Panc1 (cell line): ENCODE measurements at regions not wholly inside any gene's neighbourhood (a gene's known extent, or its start where the extent isn't known, plus 50 kb on each side); places are given as distances from the start of the nearest gene placed in this dataset.

Experiments
- POLR2AphosphoS5 ChIP-seq: IDR thresholded peaks from 2 replicates; pipeline ENCODE4 v1.6.1; 2012; ENCODE audit warnings: mild to moderate bottlenecking, low read depth, low read length, moderate library complexity
- SIN3A ChIP-seq: IDR thresholded peaks from 2 replicates; pipeline ENCODE4 v1.6.1; 2012; ENCODE audit warnings: low read depth, mild to moderate bottlenecking, low read length, moderate library complexity, borderline replicate concordance; ENCODE audit not compliant: insufficient read depth
- TCF7L2 ChIP-seq: IDR thresholded peaks from 2 replicates; pipeline ENCODE4 v1.6.1; 2011; ENCODE audit warnings: mild to moderate bottlenecking, low read depth, low read length, inconsistent platforms
- TF ChIP-seq, protein P1 (sequence below): fragments of 450-650 bp; IDR thresholded peaks from 2 replicates; pipeline ENCODE4 v1.5.1; 2017; ENCODE audit warnings: mild to moderate bottlenecking
- TF ChIP-seq, protein P2 (sequence below), 2 experiments: IDR thresholded peaks; 2 replicates each; pipeline ENCODE4 v1.6.1; 2011 to 2012; ENCODE audit warnings: low read depth in 2 of 2, control low read depth in 1 of 2, low read length in 1 of 2, mild to moderate bottlenecking in 1 of 2, moderate library complexity in 1 of 2; ENCODE audit not compliant: insufficient read depth in 1 of 2

DNA sequence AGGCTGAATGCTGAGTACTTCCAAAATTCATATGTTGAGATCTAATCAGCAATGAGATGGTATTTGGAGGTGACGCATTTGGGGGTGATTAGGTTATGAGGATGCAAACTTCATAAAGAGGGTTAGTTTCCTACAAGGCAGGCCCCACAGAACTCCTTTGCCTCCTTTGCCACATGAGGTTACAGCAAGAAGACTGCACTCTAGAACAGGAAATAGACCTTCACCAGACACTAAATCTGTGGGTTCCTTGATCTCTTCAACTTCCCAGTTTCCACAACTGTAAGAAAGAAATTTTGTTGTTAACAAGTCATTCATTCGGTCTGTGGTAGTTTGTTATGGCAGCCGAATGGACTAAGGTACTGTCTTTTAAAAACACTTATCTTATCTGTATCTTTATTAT is 681.9 kb upstream of the HS3ST1 start:
- TF ChIP-seq, protein P1, sequence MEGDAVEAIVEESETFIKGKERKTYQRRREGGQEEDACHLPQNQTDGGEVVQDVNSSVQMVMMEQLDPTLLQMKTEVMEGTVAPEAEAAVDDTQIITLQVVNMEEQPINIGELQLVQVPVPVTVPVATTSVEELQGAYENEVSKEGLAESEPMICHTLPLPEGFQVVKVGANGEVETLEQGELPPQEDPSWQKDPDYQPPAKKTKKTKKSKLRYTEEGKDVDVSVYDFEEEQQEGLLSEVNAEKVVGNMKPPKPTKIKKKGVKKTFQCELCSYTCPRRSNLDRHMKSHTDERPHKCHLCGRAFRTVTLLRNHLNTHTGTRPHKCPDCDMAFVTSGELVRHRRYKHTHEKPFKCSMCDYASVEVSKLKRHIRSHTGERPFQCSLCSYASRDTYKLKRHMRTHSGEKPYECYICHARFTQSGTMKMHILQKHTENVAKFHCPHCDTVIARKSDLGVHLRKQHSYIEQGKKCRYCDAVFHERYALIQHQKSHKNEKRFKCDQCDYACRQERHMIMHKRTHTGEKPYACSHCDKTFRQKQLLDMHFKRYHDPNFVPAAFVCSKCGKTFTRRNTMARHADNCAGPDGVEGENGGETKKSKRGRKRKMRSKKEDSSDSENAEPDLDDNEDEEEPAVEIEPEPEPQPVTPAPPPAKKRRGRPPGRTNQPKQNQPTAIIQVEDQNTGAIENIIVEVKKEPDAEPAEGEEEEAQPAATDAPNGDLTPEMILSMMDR, result no peak
- TF ChIP-seq POLR2AphosphoS5 (no peak), TCF7L2 (no peak), SIN3A (no peak)
- TF ChIP-seq, protein P2, sequence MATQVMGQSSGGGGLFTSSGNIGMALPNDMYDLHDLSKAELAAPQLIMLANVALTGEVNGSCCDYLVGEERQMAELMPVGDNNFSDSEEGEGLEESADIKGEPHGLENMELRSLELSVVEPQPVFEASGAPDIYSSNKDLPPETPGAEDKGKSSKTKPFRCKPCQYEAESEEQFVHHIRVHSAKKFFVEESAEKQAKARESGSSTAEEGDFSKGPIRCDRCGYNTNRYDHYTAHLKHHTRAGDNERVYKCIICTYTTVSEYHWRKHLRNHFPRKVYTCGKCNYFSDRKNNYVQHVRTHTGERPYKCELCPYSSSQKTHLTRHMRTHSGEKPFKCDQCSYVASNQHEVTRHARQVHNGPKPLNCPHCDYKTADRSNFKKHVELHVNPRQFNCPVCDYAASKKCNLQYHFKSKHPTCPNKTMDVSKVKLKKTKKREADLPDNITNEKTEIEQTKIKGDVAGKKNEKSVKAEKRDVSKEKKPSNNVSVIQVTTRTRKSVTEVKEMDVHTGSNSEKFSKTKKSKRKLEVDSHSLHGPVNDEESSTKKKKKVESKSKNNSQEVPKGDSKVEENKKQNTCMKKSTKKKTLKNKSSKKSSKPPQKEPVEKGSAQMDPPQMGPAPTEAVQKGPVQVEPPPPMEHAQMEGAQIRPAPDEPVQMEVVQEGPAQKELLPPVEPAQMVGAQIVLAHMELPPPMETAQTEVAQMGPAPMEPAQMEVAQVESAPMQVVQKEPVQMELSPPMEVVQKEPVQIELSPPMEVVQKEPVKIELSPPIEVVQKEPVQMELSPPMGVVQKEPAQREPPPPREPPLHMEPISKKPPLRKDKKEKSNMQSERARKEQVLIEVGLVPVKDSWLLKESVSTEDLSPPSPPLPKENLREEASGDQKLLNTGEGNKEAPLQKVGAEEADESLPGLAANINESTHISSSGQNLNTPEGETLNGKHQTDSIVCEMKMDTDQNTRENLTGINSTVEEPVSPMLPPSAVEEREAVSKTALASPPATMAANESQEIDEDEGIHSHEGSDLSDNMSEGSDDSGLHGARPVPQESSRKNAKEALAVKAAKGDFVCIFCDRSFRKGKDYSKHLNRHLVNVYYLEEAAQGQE (IDR thresholded peaks at IDR 0.05; ENCODE audit: insufficient read depth in 1 of 2, low read depth in 2 of 2, low read length in 1 of 2), result no peak
